Tibial artery (tissue), 4 donors: ENCODE measurements at regions not wholly inside any gene's neighbourhood (a gene's known extent, or its start where the extent isn't known, plus 50 kb on each side); places are given as distances from the start of the nearest gene placed in this dataset.
"Not testable (repeated sequence)": the region's sequence is repeated elsewhere in the genome, so short reads cannot be mapped to it uniquely, and the experiment has no call there.

ENCODE experiments used
- DNase-seq, 2 donors: peaks; one replicate each; pipeline ENCODE4 v3.0.0-alpha.2; 2019
- H3K27ac ChIP-seq, 2 donors: fragments of 200-600 bp; sonication (generic) in 1 of 2; 1 replicate in 1 of 2; 2 replicates in 1 of 2; pipeline ENCODE4 v1.5.1; 2018 to 2019; ENCODE audit warnings: mild to moderate bottlenecking in 1 of 2
- H3K27me3 ChIP-seq, 2 donors: fragments of 200-600 bp; sonication (generic) in 1 of 2; one replicate each; pipeline versions ENCODE4 v1.5.1 to v1.6.0; 2016 to 2019
- H3K36me3 ChIP-seq, 3 donors: fragments of 200-600 bp; sonication (generic) in 2 of 3; one replicate each; pipeline ENCODE4 v1.5.1; 2016 to 2019; ENCODE audit warnings: mild to moderate bottlenecking in 2 of 3
- H3K4me1 ChIP-seq, 4 donors: fragments of 200-600 bp; sonication (generic) in 2 of 4; 1 replicate in 3 of 4; 2 replicates in 1 of 4; pipeline ENCODE4 v1.5.1; 2016 to 2019
- H3K4me3 ChIP-seq, 2 donors: fragments of 200-600 bp; sonication (generic) in 1 of 2; 1 replicate in 1 of 2; 2 replicates in 1 of 2; pipeline ENCODE4 v1.5.1; 2018 to 2019; ENCODE audit warnings: mild to moderate bottlenecking in 2 of 2
- H3K9me3 ChIP-seq, 3 donors: fragments of 200-600 bp; sonication (generic) in 1 of 3; one replicate each; pipeline ENCODE4 v1.5.1; 2016 to 2019
- CTCF ChIP-seq, 2 experiments: fragments of 200-600 bp in 1 of 2; fragments of 450-650 bp in 1 of 2; IDR thresholded peaks; one replicate each; pipeline ENCODE4 v1.5.1; 2017 to 2019; ENCODE audit warnings: antibody characterized with exemption in 2 of 2, mild to moderate bottlenecking in 1 of 2, moderate library complexity in 1 of 2
- intact Hi-C: fragments of 100-400 bp; cut with DNase I; formaldehyde crosslinking; loops from one replicate; pipeline ENCODE4 v1.15.0; 2023; ENCODE audit warnings: low total_unique reads

GRCh38 chr7:12025246-12025645 is 185.8 kb upstream of the TMEM106B start:
- no peaks in the 10 kb centered on the region for H3K36me3 ChIP-seq
- no peak overlapping the region for H3K4me3 ChIP-seq
- intact Hi-C loops, result no loop called here
- H3K27ac ChIP-seq, result no peak overlapping the region
- no peak for DNase-seq
- H3K27me3 ChIP-seq, result no peaks in the 10 kb centered on the region
- H3K9me3 ChIP-seq, result no peaks in the 10 kb centered on the region
- TF ChIP-seq CTCF (IDR thresholded peaks at IDR 0.05), result no peak
- H3K4me1 ChIP-seq, result no peaks in the 10 kb centered on the region

- Histone ChIP-seq H3K27ac (no peak overlapping the region), H3K4me3 (no peak overlapping the region), H3K9me3 (no peaks in the 10 kb centered on the region), H3K36me3 (no peaks in the 10 kb centered on the region), H3K4me1 (no peaks in the 10 kb centered on the region), H3K27me3 (no peaks in the 10 kb centered on the region)
- intact Hi-C loops, result no loop called here
- no peak for DNase-seq
- TF ChIP-seq CTCF (IDR thresholded peaks at IDR 0.05), result no peak
These were observed 182.6 kb upstream of the TMEM106B start for GRCh38 chr7:12028508-12028907.

GRCh38 chr7:12030116-12030515 is 181.0 kb upstream of the TMEM106B start:
- Histone ChIP-seq H3K27ac (no peak overlapping the region), H3K27me3 (no peaks in the 10 kb centered on the region), H3K9me3 (no peaks in the 10 kb centered on the region), H3K4me3 (no peak overlapping the region), H3K4me1 (no peaks in the 10 kb centered on the region), H3K36me3 (no peaks in the 10 kb centered on the region)
- intact Hi-C loops, result no loop called here
- DNase-seq, result no peak
- TF ChIP-seq CTCF (IDR thresholded peaks at IDR 0.05), result no peak

GRCh38 chr7:12031186-12031585 is 179.9 kb upstream of the TMEM106B start:
- intact Hi-C loops, result no loop called here
- Histone ChIP-seq H3K27me3 (no peaks in the 10 kb centered on the region), H3K4me1 (no peaks in the 10 kb centered on the region), H3K27ac (no peak overlapping the region), H3K4me3 (no peak overlapping the region), H3K36me3 (no peaks in the 10 kb centered on the region), H3K9me3 (no peaks in the 10 kb centered on the region)
- no peak for TF ChIP-seq CTCF (IDR thresholded peaks at IDR 0.05)
- no peak for DNase-seq

- TF ChIP-seq CTCF (IDR thresholded peaks at IDR 0.05), result no peak
- no peaks in the 10 kb centered on the region for H3K9me3 ChIP-seq
- no peaks in the 10 kb centered on the region for H3K36me3 ChIP-seq
- H3K4me3 ChIP-seq, result no peak overlapping the region
- DNase-seq, result no peak
- H3K4me1 ChIP-seq, result no peaks in the 10 kb centered on the region
- no peak overlapping the region for H3K27ac ChIP-seq
- intact Hi-C loops, result no loop called here
- H3K27me3 ChIP-seq, result no peaks in the 10 kb centered on the region
These were observed 179.5 kb upstream of the TMEM106B start for GRCh38 chr7:12031638-12032037.

- TF ChIP-seq CTCF (IDR thresholded peaks at IDR 0.05), result no peak
- intact Hi-C loops, result no loop called here
- Histone ChIP-seq H3K4me3 (no peak overlapping the region), H3K36me3 (no peaks in the 10 kb centered on the region), H3K4me1 (no peaks in the 10 kb centered on the region), H3K9me3 (no peaks in the 10 kb centered on the region), H3K27me3 (no peaks in the 10 kb centered on the region), H3K27ac (no peak overlapping the region)
- no peak for DNase-seq
These were observed 178.9 kb upstream of the TMEM106B start for GRCh38 chr7:12032146-12032545.

GRCh38 chr7:12043457-12043856 is 167.6 kb upstream of the TMEM106B start:
- H3K36me3 ChIP-seq, DNase-seq, intact Hi-C loops, H3K9me3 ChIP-seq, H3K4me1 ChIP-seq, H3K27me3 ChIP-seq, H3K4me3 ChIP-seq, H3K27ac ChIP-seq: not testable (repeated sequence)
